GM18868 (cell line): ENCODE measurements at regions not wholly inside any gene's neighbourhood (a gene's known extent, or its start where the extent isn't known, plus 50 kb on each side); places are given as distances from the start of the nearest gene placed in this dataset.
A peak's percentile ranks its signal among the peaks of the same experiment; 100 is the strongest.

Source experiments
- ATAC-seq: cut with Tn5 transposase; IDR thresholded peaks from one replicate; pipeline ENCODE4 v1.9.1; 2021; ENCODE audit warnings: mild to moderate bottlenecking, moderate library complexity; ENCODE audit not compliant: unreplicated experiment

DNA sequence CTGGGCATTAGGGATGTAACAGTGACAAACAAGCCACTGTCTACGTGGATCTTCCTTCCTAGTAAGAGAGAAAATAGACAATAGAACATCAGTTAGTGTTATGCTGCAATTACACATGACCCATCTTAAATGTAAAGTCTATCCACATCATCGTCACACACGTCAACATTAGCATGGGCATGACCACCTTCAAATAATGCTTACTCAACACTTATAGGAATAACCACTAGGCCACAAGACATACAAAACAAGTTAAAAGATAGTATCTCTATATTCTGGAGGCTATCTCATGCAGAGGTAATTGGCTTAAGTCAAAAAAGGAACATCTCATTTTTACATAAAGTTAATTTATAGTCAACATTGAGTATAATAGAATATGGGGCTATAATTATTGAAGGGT is 156.5 kb downstream of the MOXD1 start:
- no peak for ATAC-seq

DNA sequence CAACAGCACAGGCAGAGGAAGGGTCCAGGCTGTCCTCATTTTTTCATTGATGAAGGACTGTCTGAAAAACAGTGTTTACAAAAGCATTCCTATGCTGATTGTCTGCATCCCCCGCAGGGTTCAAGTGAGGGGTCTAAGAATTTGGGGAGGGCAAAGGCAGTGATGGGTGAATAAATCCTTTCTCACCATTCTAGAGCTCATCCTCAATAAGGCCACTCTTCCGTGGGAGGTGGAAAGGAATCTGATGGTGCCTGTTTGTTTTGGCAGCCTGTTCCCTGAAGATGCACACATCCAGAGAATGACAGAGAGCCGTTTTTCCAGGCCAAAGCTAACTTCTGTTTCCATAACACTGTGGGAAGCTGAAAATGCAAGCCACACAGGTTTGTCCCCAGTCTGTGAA is 164.5 kb downstream of the MOXD1 start:
- no peak for ATAC-seq

GRCh38 chr6:132236281-132236680 is 165.0 kb downstream of the MOXD1 start:
- ATAC-seq, result no peak

DNA sequence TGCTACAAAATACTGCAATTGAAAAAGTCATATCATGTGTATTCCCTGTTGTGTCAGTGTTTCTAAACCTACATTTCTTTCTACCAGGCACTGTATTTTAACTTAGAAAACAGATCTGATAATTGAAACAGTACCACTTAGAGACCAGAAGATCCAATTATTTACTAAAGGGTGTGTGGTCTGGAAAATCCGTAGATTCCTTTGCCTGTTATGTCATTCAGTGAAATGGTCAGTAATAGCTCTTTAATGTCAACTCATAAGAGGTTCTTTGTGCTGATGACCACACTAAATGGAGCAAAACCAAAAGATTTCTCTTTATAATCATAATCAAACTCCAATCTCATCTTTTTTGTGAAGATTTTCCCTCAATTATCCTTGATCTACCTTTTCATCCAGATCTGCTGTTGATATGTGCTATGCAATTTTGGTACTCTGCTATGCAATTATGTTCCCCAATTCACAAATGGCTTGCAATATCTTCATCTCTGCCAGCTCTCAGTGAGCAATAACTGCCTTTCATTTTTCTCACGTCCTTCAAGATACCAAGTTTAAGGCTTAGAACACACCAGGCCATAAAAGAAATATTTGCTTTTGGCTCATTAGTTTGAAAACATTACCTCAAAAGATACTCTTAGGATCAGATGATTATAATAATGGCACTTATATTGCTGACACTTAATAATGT is 165.5 kb downstream of the MOXD1 start:
- ATAC-seq, result no peak

- no peak for ATAC-seq
These were observed 166.9 kb downstream of the MOXD1 start for GRCh38 chr6:132234356-132234755.

- ATAC-seq, result no peak
These were observed 170.0 kb downstream of the MOXD1 start for GRCh38 chr6:132231121-132231884.

DNA sequence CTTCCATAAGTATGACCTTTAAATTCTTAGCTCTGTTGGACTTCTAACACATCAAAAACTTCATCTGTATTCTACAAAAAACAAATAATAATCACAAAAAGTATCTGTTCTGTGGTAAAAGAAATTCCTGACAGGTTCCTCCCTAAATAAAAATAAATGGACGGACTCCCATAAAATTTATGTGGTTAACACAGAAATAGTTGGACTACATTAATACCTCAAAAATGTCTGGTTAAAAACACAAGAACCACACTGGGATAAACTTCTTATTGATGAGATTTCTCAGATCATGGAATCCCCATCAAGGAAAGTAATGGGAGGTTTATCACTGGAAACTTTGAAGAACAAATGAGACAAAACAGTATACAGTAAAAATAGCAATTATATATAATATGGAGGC is 172.4 kb downstream of the MOXD1 start:
- no peak for ATAC-seq

DNA sequence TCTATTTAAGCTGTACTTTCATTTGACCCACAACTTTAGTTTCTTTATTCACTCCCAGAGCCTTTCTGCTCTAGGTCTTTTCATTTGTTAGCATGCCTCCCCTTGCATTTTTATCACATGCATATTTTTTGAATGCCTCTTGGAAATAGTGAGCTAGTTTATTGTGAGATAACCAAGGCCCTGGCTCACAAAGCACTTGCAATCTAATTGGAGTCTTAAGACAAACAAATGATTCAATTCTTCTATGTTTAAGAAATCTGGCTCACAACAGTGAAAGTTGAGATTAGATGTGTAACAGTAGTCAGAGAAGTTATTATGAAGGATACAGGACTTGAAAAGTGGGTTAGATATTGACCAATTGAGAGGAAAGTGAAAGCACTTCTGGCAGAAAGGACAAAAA is 173.4 kb downstream of the MOXD1 start:
- no peak for ATAC-seq

DNA sequence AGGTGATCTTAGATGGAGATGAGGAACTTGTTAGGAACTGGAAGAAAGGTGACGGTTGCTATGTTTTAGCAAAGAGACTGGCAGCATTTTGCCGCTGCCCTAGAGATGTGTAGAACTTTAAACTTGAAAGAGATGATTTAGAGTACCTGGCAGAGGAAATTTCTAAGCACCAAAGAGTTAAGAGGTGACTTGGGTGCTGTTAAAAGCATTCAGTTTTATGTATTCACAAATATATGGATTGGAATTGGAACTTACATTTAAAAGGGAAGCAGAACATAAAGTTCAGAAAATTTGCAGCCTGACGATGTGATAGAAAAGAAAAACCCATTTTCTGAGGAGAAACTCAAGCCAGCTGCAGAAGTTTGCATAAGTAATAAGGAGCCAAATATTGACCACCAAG is 176.3 kb downstream of the MOXD1 start:
- no peak for ATAC-seq

DNA sequence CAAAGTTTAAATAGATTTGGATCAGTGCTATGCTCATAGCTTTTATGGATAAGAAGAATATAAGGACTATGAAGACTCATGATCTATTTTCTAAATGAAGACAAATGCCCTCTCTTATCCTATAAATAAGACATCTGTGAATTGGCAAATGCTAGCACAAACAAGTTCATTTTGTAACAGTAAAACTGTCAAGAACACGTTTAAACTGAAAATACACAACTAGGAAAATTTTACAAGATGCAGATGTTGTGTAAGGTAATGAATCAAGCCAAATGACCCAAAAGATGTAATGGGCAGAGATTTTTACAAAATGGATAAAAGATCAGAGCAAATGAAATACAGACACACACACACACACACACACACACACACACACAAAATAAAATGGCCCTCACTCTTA is 180.5 kb downstream of the MOXD1 start:
- no peak for ATAC-seq

DNA sequence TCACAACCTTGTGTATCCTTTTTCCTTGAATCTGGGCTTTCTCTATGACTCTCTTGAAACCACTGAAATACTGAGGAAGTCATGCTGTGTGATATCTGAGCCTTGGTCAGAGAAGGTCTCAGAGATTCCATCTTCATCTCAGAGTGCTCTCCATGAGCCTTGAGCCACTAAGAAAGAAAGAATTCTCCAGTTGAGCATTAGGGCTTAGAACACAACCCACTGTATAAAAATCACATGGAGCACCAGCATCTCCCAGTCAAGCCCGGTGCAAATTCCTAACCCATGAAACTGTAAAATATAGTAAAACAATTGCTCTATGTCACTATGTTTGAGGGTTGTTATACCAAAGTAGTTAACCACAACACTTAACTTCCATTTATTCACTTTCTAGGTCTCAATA is 181.4 kb downstream of the MOXD1 start:
- no peak for ATAC-seq

GRCh38 chr6:132218059-132218696 is 183.1 kb downstream of the MOXD1 start:
- ATAC-seq, result peak; percentile 57

GRCh38 chr6:132215805-132216204 is 185.5 kb downstream of the MOXD1 start:
- ATAC-seq, result no peak

- no peak for ATAC-seq
These were observed 186.6 kb downstream of the MOXD1 start for GRCh38 chr6:132214716-132215115.

GRCh38 chr6:132213732-132214131 is 187.5 kb downstream of the MOXD1 start:
- ATAC-seq, result no peak

DNA sequence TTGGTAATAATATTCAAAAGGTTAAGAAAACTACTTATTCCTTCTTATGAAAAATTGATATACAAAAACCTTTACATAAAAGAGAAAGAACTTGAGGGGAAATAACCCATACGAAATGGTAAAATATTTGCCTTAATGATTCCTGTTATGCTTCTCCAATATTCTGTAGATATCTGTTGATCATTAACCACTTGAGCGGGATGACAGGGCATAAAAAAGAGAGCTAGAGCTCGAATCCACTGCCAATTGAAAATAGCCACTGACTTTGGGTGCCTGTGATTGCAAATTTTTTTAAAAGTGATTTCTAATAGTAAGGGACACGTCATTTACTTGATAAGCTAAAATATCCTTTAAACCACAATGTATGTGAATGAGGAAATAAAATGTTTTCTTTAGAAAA is 188.1 kb downstream of the MOXD1 start:
- ATAC-seq, result no peak

DNA sequence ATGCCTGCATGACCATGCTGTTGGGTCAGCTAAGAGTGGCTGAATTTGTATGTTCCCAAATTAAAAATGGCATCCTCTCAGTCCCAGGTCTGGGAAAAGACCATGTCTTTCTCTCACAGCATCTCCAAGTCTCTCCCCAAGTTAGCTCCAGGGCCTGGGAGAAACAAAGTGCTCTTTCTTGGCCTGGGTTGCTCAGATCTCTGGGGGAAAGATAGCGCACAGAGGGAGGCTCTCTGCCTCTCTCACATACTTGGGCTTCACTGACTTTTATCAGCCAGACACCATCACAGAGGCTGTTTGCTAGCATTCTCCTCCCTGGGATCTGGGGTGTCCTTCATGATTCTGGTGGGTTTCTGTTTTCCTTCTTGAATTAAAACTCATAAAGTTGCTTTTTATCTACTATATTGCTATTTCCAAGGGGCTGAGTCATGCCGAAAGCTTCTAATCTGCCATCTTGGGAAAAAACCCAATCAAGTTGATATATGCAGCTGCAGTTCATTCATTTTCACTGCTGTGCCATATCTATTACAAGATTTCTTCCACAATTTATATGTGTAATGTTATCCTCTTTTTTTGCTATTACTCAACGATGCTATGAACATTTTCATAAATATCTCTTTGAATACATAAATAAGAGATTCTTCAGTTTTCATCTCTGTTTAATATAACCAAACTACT is 190.2 kb downstream of the MOXD1 start:
- no peak for ATAC-seq

DNA sequence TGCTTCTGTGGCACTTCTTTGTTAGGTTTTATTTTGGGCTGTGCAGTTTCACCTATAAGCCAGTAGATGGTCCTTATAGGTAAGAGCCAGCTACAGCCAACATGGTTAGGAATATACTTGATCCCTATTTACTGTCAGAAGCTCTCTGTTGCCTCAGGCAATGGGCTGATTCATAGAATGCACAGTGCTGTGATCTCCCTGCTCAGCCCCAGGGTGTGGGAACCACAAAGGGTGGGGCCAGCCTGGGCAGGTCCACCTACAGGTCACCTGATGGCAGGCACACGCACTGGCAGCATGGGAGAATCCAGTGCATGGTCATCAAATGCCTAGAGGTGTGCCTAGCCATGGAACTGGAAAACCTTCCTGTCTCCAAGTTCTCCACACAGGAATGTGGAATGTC is 191.9 kb downstream of the MOXD1 start:
- ATAC-seq, result no peak

DNA sequence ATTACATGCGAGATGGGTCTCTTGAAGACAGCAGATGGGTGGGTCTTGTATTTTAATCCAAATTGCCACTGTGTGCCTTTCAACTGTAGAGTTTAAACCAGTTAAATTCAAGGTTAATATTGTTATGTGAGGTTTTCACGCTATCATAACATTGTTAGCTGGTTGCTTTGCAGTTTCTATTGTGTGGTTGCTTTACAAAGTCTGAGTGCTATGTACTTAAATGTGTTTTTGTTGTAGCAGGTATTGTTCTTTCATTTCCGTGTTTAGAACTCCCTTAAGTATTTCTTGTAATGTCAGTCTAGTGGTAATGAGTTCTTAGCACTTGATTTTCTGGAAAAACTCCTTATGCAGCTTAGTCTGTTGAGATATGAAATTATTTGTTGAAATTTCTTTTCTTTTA is 193.3 kb downstream of the MOXD1 start:
- no peak for ATAC-seq

- ATAC-seq, result no peak
These were observed 195.3 kb downstream of the MOXD1 start for GRCh38 chr6:132205946-132206345.

DNA sequence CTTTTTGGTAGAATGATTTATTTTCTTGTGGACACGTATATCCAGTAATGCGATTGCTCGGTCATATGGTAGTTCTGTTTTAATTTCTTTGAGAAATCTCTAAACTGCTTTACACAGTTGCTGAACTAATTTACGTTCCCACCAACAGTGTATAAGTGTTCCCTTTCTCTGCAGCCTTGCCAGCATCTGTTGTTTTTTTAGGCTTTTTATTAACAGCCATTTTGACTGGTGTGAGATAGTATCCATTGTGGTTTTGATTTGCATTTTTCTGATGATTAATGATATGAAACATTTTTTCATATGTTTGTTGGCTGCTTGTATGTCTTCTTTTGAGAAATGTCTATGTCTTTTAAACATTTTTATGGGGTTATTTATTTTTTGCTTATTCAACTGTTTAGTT is 196.7 kb downstream of the MOXD1 start:
- ATAC-seq, result no peak

GRCh38 chr6:132202574-132202973 is 198.7 kb downstream of the MOXD1 start:
- no peak for ATAC-seq
